Epithelial cell of proximal tubule (primary cell): ENCODE measurements at regions not wholly inside any gene's neighbourhood (a gene's known extent, or its start where the extent isn't known, plus 50 kb on each side); places are given as distances from the start of the nearest gene placed in this dataset.

ENCODE experiments used
- DNase-seq: peaks from one replicate; pipeline ENCODE4 v3.0.0-alpha.2; 2011; ENCODE audit warnings: low read depth
- H3K4me3 ChIP-seq: 2 replicates; pipeline ENCODE4 v1.5.1; 2011; ENCODE audit warnings: low read depth, mild to moderate bottlenecking, low read length
- TF ChIP-seq, protein P1 (sequence below): conservative IDR thresholded peaks from 2 replicates; pipeline ENCODE4 v1.5.1; 2012; ENCODE audit warnings: low read depth, mild to moderate bottlenecking, low read length

DNA sequence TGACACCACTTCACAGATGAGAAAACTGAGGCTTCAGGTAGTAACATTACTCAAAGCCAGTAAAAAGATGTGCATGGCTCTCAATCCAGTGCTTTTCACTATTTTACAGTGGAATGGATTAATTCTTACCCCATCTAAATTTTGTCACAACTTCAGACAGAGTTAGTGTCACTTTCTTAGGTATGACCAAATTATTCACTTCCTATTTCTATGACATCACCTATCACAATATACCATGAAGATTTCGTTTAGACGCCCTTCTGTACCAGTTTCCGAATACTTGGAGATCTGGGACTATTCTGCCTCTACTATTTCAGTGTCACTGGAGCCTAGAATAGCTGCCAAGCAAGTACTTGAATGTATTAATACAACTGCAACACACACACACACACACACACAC lies 437.5 kb downstream of the KLF12 start:
- TF ChIP-seq, protein P1, sequence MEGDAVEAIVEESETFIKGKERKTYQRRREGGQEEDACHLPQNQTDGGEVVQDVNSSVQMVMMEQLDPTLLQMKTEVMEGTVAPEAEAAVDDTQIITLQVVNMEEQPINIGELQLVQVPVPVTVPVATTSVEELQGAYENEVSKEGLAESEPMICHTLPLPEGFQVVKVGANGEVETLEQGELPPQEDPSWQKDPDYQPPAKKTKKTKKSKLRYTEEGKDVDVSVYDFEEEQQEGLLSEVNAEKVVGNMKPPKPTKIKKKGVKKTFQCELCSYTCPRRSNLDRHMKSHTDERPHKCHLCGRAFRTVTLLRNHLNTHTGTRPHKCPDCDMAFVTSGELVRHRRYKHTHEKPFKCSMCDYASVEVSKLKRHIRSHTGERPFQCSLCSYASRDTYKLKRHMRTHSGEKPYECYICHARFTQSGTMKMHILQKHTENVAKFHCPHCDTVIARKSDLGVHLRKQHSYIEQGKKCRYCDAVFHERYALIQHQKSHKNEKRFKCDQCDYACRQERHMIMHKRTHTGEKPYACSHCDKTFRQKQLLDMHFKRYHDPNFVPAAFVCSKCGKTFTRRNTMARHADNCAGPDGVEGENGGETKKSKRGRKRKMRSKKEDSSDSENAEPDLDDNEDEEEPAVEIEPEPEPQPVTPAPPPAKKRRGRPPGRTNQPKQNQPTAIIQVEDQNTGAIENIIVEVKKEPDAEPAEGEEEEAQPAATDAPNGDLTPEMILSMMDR: no peak
- H3K4me3 ChIP-seq: no peak overlapping the region
- no peak for DNase-seq

DNA sequence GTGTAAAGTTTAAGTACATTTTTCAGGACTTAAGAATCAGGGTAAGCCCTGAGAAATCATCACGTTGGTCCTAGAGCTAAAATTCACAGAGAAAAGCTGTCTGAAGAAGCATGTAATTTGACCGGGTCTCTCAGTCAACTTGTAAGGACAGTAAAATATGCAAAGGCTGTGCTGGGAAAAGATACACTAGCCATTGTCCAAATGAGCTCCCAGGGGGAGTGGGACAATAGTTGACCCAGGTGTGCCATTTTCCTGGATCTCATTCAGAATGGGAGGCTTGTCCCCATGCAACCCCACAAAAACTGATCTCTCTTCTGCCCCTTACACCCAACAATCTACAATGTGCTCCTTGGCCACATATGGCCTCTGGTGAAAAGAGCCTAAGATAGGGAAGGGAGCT lies 437.9 kb downstream of the KLF12 start:
- no peak overlapping the region for H3K4me3 ChIP-seq
- no peak for DNase-seq
- TF ChIP-seq, protein P1: no peak

DNA sequence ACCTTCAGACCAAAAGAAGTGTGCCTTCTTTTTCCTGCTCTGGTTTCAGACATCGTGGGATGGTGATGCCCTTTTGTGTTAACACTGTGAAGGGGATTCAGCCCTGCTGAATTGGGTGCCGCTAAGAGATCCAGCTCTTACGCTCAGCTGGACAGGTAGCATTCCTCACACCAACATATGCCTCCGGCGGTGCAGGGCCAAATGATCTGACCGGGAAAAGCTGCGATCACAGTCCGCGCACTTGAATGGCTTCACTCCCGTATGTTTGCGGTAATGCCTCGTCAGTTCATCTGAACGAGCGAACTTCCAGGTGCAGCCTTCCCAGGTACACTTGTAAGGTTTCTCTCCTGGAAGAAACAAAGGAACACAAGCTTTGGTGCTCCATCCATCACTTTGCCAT lies 438.9 kb downstream of the KLF12 start:
- H3K4me3 ChIP-seq: no peak overlapping the region
- no peak for DNase-seq
- TF ChIP-seq, protein P1: no peak

DNA sequence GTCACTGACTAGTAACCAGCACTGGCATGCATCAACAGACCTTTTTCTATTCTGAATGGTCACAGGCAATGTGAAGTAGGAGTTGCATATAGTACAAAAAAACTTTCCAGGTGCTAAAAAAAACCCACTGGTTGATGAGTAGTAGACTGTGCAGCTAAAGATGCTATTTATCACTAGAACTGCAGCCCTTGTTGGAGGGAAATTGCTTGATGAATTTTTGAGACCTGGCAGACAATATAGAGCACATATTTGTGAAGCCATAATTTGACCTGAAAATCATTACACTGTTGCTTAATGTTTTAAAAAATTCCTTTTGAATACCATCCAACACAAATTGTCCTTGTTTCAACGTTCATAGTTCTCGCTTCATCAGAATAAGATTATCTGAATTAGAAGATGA lies 441.0 kb downstream of the KLF12 start:
- H3K4me3 ChIP-seq: no peak overlapping the region
- no peak for DNase-seq
- TF ChIP-seq, protein P1: no peak

DNA sequence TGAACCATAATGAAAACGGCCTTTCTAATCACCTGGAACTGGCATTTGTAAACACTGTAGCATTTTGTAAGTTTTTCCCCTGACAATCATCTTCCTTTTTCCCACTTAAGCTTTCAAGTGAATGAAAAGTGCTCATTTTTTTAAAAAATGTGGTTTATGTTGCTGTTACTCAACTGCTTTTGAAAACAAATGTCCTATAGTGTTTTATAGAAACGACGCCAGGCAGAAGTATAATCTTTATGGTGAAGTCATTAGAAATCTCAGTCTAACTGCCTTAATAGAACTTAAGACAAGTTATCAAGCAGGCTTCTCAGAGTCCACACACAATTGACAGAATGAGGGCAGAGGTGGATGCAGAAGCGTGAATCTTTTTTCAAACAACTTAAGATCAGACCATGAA lies 442.3 kb downstream of the KLF12 start:
- DNase-seq: no peak
- TF ChIP-seq, protein P1: no peak
- H3K4me3 ChIP-seq: no peak overlapping the region

DNA sequence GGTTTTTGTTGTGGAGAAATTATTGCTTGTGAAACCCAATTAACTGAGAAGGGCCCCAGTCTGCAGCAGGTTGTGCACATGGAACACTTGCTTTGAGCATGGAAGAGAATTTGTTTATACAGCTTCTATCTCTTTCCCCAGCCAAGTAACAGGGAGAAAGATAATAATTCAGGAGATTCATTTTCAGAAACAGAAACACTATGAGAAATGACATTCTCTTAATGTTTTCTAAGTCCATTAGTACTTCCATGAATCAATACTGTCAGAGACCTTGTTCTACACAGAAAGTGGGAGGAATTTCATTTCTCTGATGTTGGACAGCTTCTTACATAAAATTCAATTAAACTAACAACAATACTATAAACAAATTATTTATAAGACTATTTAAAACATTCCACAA lies 446.3 kb downstream of the KLF12 start:
- TF ChIP-seq, protein P1: no peak

DNA sequence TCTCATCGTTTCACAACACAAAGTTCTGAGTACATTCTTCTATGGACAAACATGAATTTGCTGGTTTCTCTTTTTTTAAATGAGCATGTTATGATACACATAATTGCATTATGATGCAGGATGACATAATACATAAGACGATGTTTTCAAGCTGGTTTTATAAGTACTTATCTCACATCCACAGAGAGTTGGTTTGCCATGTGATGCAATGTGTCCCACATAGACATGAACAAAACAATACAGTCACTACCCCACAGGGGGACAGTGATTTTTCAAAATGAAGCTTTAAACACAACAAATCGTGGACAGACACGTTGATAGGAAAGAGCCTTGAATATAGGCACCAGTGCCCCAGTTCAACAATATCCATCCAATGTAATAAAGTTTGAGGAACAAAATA lies 447.1 kb downstream of the KLF12 start:
- no peak for DNase-seq

More for the DNA sequence above, 446.3 kb downstream of the KLF12 start:
- no peak for DNase-seq
- no peak overlapping the region for H3K4me3 ChIP-seq

More for the DNA sequence above, 447.1 kb downstream of the KLF12 start:
- no peak overlapping the region for H3K4me3 ChIP-seq
- TF ChIP-seq, protein P1: no peak
